Gastroesophageal sphincter (tissue), 3 donors: ENCODE measurements at regions not wholly inside any gene's neighbourhood (a gene's known extent, or its start where the extent isn't known, plus 50 kb on each side); places are given as distances from the start of the nearest gene placed in this dataset.
"Not testable (repeated sequence)": the region's sequence is repeated elsewhere in the genome, so short reads cannot be mapped to it uniquely, and the experiment has no call there.

ENCODE experiments used
- CTCF ChIP-seq, 4 experiments: fragments of 200-600 bp in 2 of 4; fragments of 450-650 bp in 2 of 4; sonication (generic) in 1 of 4; IDR thresholded peaks; one replicate each; pipeline ENCODE4 v1.5.1; 2017 to 2019; ENCODE audit warnings: antibody characterized with exemption in 4 of 4, mild to moderate bottlenecking in 2 of 4, moderate library complexity in 2 of 4
- EP300 ChIP-seq: sonication (generic); formaldehyde crosslinking; IDR thresholded peaks from one replicate; pipeline ENCODE4 v1.6.1; 2017; ENCODE audit warnings: antibody characterized with exemption, mild to moderate bottlenecking
- POLR2A ChIP-seq, 2 donors: fragments of 450-650 bp; IDR thresholded peaks; one replicate each; pipeline ENCODE4 v1.6.1; 2017; ENCODE audit warnings: antibody characterized with exemption in 2 of 2, mild to moderate bottlenecking in 2 of 2, moderate library complexity in 1 of 2
- POLR2AphosphoS5 ChIP-seq: sonication (generic); formaldehyde crosslinking; IDR thresholded peaks from one replicate; pipeline ENCODE4 v1.6.1; 2017; ENCODE audit warnings: antibody characterized with exemption

GRCh38 chr5:108685448-108686216 is 62.1 kb upstream of the FER start:
- not testable (repeated sequence) for TF ChIP-seq EP300; CTCF (IDR thresholded peaks at IDR 0.05); POLR2A (IDR thresholded peaks at IDR 0.05); POLR2AphosphoS5
